Tibial artery (tissue), 4 donors: ENCODE measurements at regions not wholly inside any gene's neighbourhood (a gene's known extent, or its start where the extent isn't known, plus 50 kb on each side); places are given as distances from the start of the nearest gene placed in this dataset.

ENCODE experiments used
- DNase-seq, 2 donors: peaks; one replicate each; pipeline ENCODE4 v3.0.0-alpha.2; 2019
- H3K27ac ChIP-seq, 2 donors: fragments of 200-600 bp; sonication (generic) in 1 of 2; 1 replicate in 1 of 2; 2 replicates in 1 of 2; pipeline ENCODE4 v1.5.1; 2018 to 2019; ENCODE audit warnings: mild to moderate bottlenecking in 1 of 2
- H3K27me3 ChIP-seq, 2 donors: fragments of 200-600 bp; sonication (generic) in 1 of 2; one replicate each; pipeline versions ENCODE4 v1.5.1 to v1.6.0; 2016 to 2019
- H3K36me3 ChIP-seq, 3 donors: fragments of 200-600 bp; sonication (generic) in 2 of 3; one replicate each; pipeline ENCODE4 v1.5.1; 2016 to 2019; ENCODE audit warnings: mild to moderate bottlenecking in 2 of 3
- H3K4me1 ChIP-seq, 4 donors: fragments of 200-600 bp; sonication (generic) in 2 of 4; 1 replicate in 3 of 4; 2 replicates in 1 of 4; pipeline ENCODE4 v1.5.1; 2016 to 2019
- H3K4me3 ChIP-seq, 2 donors: fragments of 200-600 bp; sonication (generic) in 1 of 2; 1 replicate in 1 of 2; 2 replicates in 1 of 2; pipeline ENCODE4 v1.5.1; 2018 to 2019; ENCODE audit warnings: mild to moderate bottlenecking in 2 of 2
- H3K9me3 ChIP-seq, 3 donors: fragments of 200-600 bp; sonication (generic) in 1 of 3; one replicate each; pipeline ENCODE4 v1.5.1; 2016 to 2019
- CTCF ChIP-seq, 2 experiments: fragments of 200-600 bp in 1 of 2; fragments of 450-650 bp in 1 of 2; IDR thresholded peaks; one replicate each; pipeline ENCODE4 v1.5.1; 2017 to 2019; ENCODE audit warnings: antibody characterized with exemption in 2 of 2, mild to moderate bottlenecking in 1 of 2, moderate library complexity in 1 of 2
- intact Hi-C: fragments of 100-400 bp; cut with DNase I; formaldehyde crosslinking; loops from one replicate; pipeline ENCODE4 v1.15.0; 2023; ENCODE audit warnings: low total_unique reads

- H3K4me1 ChIP-seq: no peaks in the 10 kb centered on the region
- H3K27ac ChIP-seq: no peak overlapping the region
- no peaks in the 10 kb centered on the region for H3K27me3 ChIP-seq
- intact Hi-C loops: no loop called here
- H3K36me3 ChIP-seq: no peaks in the 10 kb centered on the region
- TF ChIP-seq CTCF (IDR thresholded peaks at IDR 0.05): no peak
- no peaks in the 10 kb centered on the region for H3K9me3 ChIP-seq
- no peak overlapping the region for H3K4me3 ChIP-seq
- DNase-seq: no peak
These were observed 265.9 kb downstream of the ENC1 start for GRCh38 chr5:74374656-74375055.

GRCh38 chr5:74373076-74373475, 267.5 kb downstream of the ENC1 start:
- intact Hi-C loops: no loop called here
- no peaks in the 10 kb centered on the region for H3K27me3 ChIP-seq

DNA sequence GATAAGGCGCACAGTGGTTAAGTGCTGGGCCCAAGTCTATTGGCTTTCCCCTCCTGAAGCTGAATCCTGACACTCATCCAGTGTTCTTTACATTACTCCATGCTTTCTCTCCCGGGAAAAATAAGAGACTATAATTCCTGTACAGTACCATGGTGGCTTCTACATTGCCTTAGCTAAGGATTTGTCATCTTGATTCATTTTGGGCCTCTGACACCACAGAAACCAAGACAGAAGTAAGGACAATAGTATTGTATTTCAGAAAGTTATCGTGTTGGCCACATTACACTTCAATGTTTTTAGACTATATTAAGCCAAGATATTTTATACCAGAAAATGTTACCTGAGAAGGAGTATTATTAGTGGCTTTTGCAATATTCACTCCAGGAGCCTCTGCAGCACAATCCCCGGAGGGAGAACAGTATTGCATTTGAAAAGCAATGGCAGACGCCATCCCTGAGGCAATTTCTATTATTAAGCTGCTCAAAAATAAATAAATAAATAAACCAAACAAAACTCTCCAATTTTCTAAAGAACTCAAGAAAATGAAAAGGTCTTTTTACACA, 267.9 kb downstream of the ENC1 start:
- Histone ChIP-seq H3K27ac (no peak overlapping the region), H3K4me1 (no peaks in the 10 kb centered on the region), H3K36me3 (no peaks in the 10 kb centered on the region), H3K4me3 (no peak overlapping the region), H3K9me3 (no peaks in the 10 kb centered on the region), H3K27me3 (no peaks in the 10 kb centered on the region)
- no peak for DNase-seq
- no peak for TF ChIP-seq CTCF (IDR thresholded peaks at IDR 0.05)
- intact Hi-C loops: no loop called here

More at GRCh38 chr5:74373076-74373475, 267.5 kb downstream of the ENC1 start:
- Histone ChIP-seq H3K36me3 (no peaks in the 10 kb centered on the region), H3K4me3 (no peak overlapping the region), H3K27ac (no peak overlapping the region), H3K4me1 (no peaks in the 10 kb centered on the region), H3K9me3 (no peaks in the 10 kb centered on the region)
- DNase-seq: no peak
- TF ChIP-seq CTCF (IDR thresholded peaks at IDR 0.05): no peak

GRCh38 chr5:74372051-74372450, 268.5 kb downstream of the ENC1 start:
- intact Hi-C loops: no loop called here
- no peak for DNase-seq
- no peaks in the 10 kb centered on the region for H3K27me3 ChIP-seq
- no peaks in the 10 kb centered on the region for H3K9me3 ChIP-seq
- H3K4me1 ChIP-seq: no peaks in the 10 kb centered on the region
- H3K4me3 ChIP-seq: no peak overlapping the region
- no peaks in the 10 kb centered on the region for H3K36me3 ChIP-seq
- no peak for TF ChIP-seq CTCF (IDR thresholded peaks at IDR 0.05)
- H3K27ac ChIP-seq: no peak overlapping the region

DNA sequence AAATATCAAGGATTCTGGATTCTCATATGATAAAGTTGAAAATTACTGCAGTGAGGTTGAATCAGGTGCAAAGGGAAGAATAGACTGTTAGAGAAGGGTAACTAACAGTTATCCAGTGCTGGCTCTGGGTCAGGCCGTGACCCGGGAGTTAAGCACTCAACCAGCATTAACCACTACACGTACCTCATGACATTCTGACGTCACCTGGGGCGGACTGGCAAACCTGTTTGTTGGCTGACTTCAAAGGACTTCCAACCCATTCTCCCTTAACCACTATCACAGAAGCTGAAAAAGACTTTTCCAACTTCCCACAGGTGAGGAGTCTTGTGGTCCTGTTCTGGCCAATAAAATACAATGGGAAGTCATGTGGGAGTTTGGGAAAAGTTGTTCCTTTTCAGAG, 268.9 kb downstream of the ENC1 start:
- Histone ChIP-seq H3K4me3 (no peak overlapping the region), H3K4me1 (no peaks in the 10 kb centered on the region), H3K9me3 (no peaks in the 10 kb centered on the region), H3K27me3 (no peaks in the 10 kb centered on the region), H3K36me3 (no peaks in the 10 kb centered on the region), H3K27ac (no peak overlapping the region)
- intact Hi-C loops: no loop called here
- DNase-seq: no peak
- TF ChIP-seq CTCF (IDR thresholded peaks at IDR 0.05): no peak

- peak in 1 of 2 donors; percentile 51 for DNase-seq
- H3K36me3 ChIP-seq: no peaks in the 10 kb centered on the region
- intact Hi-C loops: no loop called here
These were observed 270.4 kb downstream of the ENC1 start for GRCh38 chr5:74370168-74370567.

More at GRCh38 chr5:74370168-74370567, 270.4 kb downstream of the ENC1 start:
- Histone ChIP-seq H3K27me3 (no peaks in the 10 kb centered on the region), H3K27ac (no peak overlapping the region), H3K4me3 (no peak overlapping the region), H3K9me3 (no peaks in the 10 kb centered on the region), H3K4me1 (no peaks in the 10 kb centered on the region)
- no peak for TF ChIP-seq CTCF (IDR thresholded peaks at IDR 0.05)
